NB4 (cell line): ENCODE measurements at regions not wholly inside any gene's neighbourhood (a gene's known extent, or its start where the extent isn't known, plus 50 kb on each side); places are given as distances from the start of the nearest gene placed in this dataset.
A peak's percentile ranks its signal among the peaks of the same experiment; 100 is the strongest.

ENCODE experiments used
- DNase-seq: peaks from one replicate; pipeline ENCODE4 v3.0.0; 2010; ENCODE audit warnings: low read depth
- H3K4me3 ChIP-seq: one replicate; pipeline ENCODE4 v1.5.1; 2011; ENCODE audit warnings: mild to moderate bottlenecking, low read depth, low read length, moderate library complexity
- MYC ChIP-seq: IDR thresholded peaks from 2 replicates; pipeline ENCODE4 v1.6.1; 2011; ENCODE audit warnings: low read depth, low read length
- POLR2A ChIP-seq: IDR thresholded peaks from 2 replicates; pipeline ENCODE4 v1.6.1; 2011; ENCODE audit warnings: mild to moderate bottlenecking; ENCODE audit not compliant: insufficient read length; ENCODE audit errors: extremely low read depth
- TF ChIP-seq, protein P1 (sequence below): IDR thresholded peaks from 2 replicates; pipeline ENCODE4 v1.6.1; 2011; ENCODE audit warnings: low read depth, low read length
- TF ChIP-seq, protein P2 (sequence below): IDR thresholded peaks from one replicate; pipeline ENCODE4 v1.5.1; 2012; ENCODE audit warnings: low read depth, low read length

DNA sequence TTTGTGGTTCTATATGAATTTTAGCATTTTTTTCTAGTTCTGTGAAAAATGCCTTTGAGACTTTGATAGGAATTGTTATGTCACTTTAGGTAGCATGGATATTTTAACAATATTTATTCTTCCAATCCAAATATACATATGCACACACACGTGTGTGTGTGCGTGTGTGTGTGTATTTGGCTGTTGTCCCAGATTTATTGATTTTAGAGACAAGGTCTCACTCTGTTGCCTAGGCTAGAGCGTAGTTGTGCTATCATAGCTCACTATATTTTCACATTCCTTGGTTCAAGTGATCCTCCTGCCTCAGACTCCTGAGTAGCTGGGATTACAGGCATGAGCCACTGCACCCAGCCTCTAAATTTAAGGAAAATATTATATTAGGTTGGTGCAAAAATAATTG, 162.5 kb upstream of the TRIM24 start:
- H3K4me3 ChIP-seq = no peak overlapping the region
- DNase-seq = no peak
- TF ChIP-seq, protein P1, sequence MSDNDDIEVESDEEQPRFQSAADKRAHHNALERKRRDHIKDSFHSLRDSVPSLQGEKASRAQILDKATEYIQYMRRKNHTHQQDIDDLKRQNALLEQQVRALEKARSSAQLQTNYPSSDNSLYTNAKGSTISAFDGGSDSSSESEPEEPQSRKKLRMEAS = no peak
- TF ChIP-seq POLR2A (no peak), MYC (no peak)
- TF ChIP-seq, protein P2, sequence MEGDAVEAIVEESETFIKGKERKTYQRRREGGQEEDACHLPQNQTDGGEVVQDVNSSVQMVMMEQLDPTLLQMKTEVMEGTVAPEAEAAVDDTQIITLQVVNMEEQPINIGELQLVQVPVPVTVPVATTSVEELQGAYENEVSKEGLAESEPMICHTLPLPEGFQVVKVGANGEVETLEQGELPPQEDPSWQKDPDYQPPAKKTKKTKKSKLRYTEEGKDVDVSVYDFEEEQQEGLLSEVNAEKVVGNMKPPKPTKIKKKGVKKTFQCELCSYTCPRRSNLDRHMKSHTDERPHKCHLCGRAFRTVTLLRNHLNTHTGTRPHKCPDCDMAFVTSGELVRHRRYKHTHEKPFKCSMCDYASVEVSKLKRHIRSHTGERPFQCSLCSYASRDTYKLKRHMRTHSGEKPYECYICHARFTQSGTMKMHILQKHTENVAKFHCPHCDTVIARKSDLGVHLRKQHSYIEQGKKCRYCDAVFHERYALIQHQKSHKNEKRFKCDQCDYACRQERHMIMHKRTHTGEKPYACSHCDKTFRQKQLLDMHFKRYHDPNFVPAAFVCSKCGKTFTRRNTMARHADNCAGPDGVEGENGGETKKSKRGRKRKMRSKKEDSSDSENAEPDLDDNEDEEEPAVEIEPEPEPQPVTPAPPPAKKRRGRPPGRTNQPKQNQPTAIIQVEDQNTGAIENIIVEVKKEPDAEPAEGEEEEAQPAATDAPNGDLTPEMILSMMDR = no peak

DNA sequence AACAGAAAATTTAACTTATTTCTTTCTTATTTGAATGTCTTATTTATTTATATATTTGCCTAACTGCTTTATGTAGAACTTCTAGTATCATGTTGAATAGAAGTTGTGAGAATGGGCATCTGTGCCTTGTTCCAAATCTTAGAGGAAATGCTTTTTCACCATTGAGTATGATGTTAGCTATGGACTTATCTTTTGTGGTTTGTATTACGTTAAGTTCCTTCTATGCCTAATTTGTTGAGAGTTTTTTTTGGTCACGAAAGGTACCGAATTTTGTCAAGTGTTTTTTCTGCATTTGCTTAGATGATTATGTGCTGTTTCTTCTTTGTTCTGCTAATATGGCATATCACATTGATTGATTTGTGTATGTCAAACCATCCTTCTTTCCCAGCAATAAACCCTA, 161.0 kb upstream of the TRIM24 start:
- DNase-seq = no peak
- TF ChIP-seq POLR2A (no peak), MYC (no peak)
- TF ChIP-seq, protein P2 = no peak
- TF ChIP-seq, protein P1 = no peak

DNA sequence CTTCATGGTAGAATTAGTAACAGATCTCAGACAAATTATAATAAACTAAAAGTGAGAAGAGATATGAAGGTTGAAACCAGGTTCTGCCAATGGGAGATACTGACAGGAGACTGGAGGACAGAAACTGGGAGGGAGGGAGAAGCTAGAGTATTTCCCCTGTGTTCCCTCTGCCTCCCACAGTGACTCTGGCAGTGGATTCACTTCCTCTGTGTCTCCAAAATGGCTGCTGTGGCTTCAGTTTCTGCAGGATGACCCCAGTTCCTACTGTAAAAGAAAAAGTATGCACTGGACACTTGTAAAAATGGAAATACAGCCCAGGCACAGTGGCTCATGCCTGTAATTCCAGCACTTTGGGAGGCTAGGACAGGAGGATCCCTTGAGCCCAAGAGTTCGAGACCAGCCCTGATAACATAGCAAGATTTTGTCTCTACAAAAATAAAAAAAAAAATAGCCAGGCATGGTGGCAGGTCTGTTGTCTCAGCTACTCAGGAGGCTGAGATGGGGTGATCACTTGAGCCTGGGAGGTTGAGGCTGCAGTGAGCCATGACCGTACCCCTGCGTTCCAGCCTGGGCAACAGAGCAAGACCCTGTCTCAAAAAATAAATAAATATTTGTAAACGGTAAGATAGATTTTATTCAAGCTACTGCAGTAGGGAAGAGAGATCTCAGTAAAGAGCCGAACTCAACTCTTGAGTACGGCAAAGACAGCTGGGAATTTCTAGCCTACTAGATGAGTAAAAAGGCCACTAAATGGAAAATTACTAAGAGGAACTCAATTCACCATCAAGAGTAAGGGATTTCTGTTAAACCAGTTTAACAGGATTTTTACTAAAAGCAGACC, 156.6 kb upstream of the TRIM24 start:
- peak; percentile 12 for DNase-seq
- no peak overlapping the region for H3K4me3 ChIP-seq
- TF ChIP-seq POLR2A (no peak), MYC (no peak)
- TF ChIP-seq, protein P2 = no peak
- TF ChIP-seq, protein P1 = no peak

More for the DNA sequence above, 161.0 kb upstream of the TRIM24 start:
- no peak overlapping the region for H3K4me3 ChIP-seq

DNA sequence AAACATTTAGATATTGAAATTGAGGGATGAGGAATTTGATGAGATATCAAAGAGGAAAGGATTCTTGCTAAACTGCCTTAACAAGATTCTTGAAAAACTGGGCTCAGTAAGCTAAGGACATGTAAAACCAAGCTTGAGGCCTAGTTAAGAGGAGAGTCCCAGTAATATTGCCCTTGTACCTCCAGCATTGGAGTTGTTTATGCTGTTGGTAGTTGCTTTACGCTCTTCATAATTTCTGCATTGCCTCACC, 156.1 kb upstream of the TRIM24 start:
- H3K4me3 ChIP-seq = no peak overlapping the region
- no peak for DNase-seq
- TF ChIP-seq, protein P2 = no peak
- TF ChIP-seq POLR2A (no peak), MYC (no peak)
- TF ChIP-seq, protein P1 = no peak

DNA sequence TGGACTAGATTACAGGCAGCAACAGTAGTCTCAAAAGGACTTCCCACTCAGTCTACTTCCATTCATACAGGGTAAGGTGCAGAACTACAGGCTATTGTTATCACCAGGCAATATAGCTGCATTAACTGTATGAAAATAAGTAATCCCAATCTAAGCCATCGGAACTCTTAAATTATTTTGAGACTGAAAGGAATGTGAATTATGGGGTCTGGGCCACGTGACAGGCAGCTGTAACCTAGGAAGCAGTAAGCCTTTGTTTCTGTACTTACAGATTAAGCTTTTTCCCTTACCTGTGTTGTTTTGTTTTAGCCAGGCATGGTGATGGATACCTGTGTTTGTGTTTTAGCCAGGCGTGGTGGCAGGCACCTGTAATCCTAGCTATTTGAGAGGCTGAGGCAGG, 152.4 kb upstream of the TRIM24 start:
- no peak overlapping the region for H3K4me3 ChIP-seq
- no peak for DNase-seq

More for the DNA sequence above, 152.4 kb upstream of the TRIM24 start:
- no peak for TF ChIP-seq POLR2A
- TF ChIP-seq, protein P2 = no peak
- TF ChIP-seq, protein P1 = no peak
- TF ChIP-seq MYC = no peak
